Tibial nerve (tissue), 4 donors: ENCODE measurements at regions not wholly inside any gene's neighbourhood (a gene's known extent, or its start where the extent isn't known, plus 50 kb on each side); places are given as distances from the start of the nearest gene placed in this dataset.

Experiments
- DNase-seq, 2 donors: peaks; one replicate each; pipeline ENCODE4 v3.0.0-alpha.2; 2019; ENCODE audit warnings: low spot score in 2 of 2
- H3K27ac ChIP-seq, 4 donors: fragments of 200-600 bp; sonication (generic) in 3 of 4; one replicate each; pipeline ENCODE4 v1.5.1; 2017 to 2019; ENCODE audit warnings: mild to moderate bottlenecking in 1 of 4
- H3K27me3 ChIP-seq, 2 donors: fragments of 200-600 bp; sonication (generic) in 1 of 2; one replicate each; pipeline versions ENCODE4 v1.5.1 to v1.6.0; 2017 to 2019
- H3K36me3 ChIP-seq, 3 donors: fragments of 200-600 bp; sonication (generic); one replicate each; pipeline ENCODE4 v1.5.1; 2018 to 2019
- H3K4me1 ChIP-seq, 4 donors: fragments of 200-600 bp; sonication (generic) in 3 of 4; one replicate each; pipeline ENCODE4 v1.5.1; 2017 to 2019
- H3K4me3 ChIP-seq, 4 donors: fragments of 200-600 bp; sonication (generic) in 3 of 4; one replicate each; pipeline ENCODE4 v1.5.1; 2017 to 2019; ENCODE audit warnings: mild to moderate bottlenecking in 1 of 4, moderate library complexity in 1 of 4
- H3K9me3 ChIP-seq, 4 donors: fragments of 200-600 bp; sonication (generic) in 3 of 4; one replicate each; pipeline ENCODE4 v1.5.1; 2017 to 2019
- CTCF ChIP-seq, 5 experiments: fragments of 200-600 bp in 3 of 5; fragments of 450-650 bp in 2 of 5; sonication (generic) in 3 of 5; IDR thresholded peaks; one replicate each; pipeline ENCODE4 v1.5.1; 2016 to 2019; ENCODE audit warnings: antibody characterized with exemption in 5 of 5, mild to moderate bottlenecking in 3 of 5, moderate library complexity in 2 of 5
- EP300 ChIP-seq, 2 donors: sonication (generic); formaldehyde crosslinking; IDR thresholded peaks; one replicate each; pipeline ENCODE4 v1.6.1; 2017; ENCODE audit warnings: antibody characterized with exemption in 2 of 2, mild to moderate bottlenecking in 1 of 2
- POLR2A ChIP-seq, 2 donors: fragments of 450-650 bp; IDR thresholded peaks; one replicate each; pipeline ENCODE4 v1.6.1; 2017; ENCODE audit warnings: antibody characterized with exemption in 2 of 2, mild to moderate bottlenecking in 2 of 2, moderate library complexity in 2 of 2
- WGBS, 2 donors: methylation state at CpG; one replicate each; pipeline ENCODE4 v1.1.5; 2018; 5-methylcytosine and 5-hydroxymethylcytosine counted together

GRCh38 chr10:71008150-71008549 lies 119.8 kb upstream of the PCBD1 start:
- 84 to 85% methylated on average over 11 of the region's 11 CpGs for WGBS, 2 donors
- Histone ChIP-seq H3K36me3 (no peaks in the 10 kb centered on the region), H3K4me1 (no peaks in the 10 kb centered on the region), H3K9me3 (no peaks in the 10 kb centered on the region), H3K4me3 (no peak overlapping the region), H3K27me3 (peaks cover 0 to 7% of the 10 kb centered on the region in 2 donors), H3K27ac (no peak overlapping the region)
- TF ChIP-seq EP300 (IDR thresholded peaks at IDR 0.05) (no peak), CTCF (IDR thresholded peaks at IDR 0.05) (no peak), POLR2A (IDR thresholded peaks at IDR 0.05) (no peak)
- DNase-seq = no peak

GRCh38 chr10:71009126-71009525 lies 120.8 kb upstream of the PCBD1 start:
- Histone ChIP-seq H3K36me3 (no peaks in the 10 kb centered on the region), H3K27me3 (peaks cover 0 to 7% of the 10 kb centered on the region in 2 donors), H3K4me3 (no peak overlapping the region), H3K27ac (no peak overlapping the region), H3K4me1 (no peaks in the 10 kb centered on the region), H3K9me3 (no peaks in the 10 kb centered on the region)
- TF ChIP-seq POLR2A (IDR thresholded peaks at IDR 0.05) = no peak
- no peak for TF ChIP-seq CTCF (IDR thresholded peaks at IDR 0.05)
- TF ChIP-seq EP300 (IDR thresholded peaks at IDR 0.05) = no peak
- 54 to 66% methylated on average over 16 of the region's 16 CpGs for WGBS, 2 donors
- no peak for DNase-seq

GRCh38 chr10:71010730-71011129 lies 122.4 kb upstream of the PCBD1 start:
- H3K4me1 ChIP-seq = no peaks in the 10 kb centered on the region
- no peak overlapping the region for H3K4me3 ChIP-seq
- peaks cover 0 to 4% of the 10 kb centered on the region in 2 donors for H3K27me3 ChIP-seq
- H3K9me3 ChIP-seq = no peaks in the 10 kb centered on the region
- TF ChIP-seq POLR2A (IDR thresholded peaks at IDR 0.05) = no peak
- TF ChIP-seq CTCF (IDR thresholded peaks at IDR 0.05) = no peak
- TF ChIP-seq EP300 (IDR thresholded peaks at IDR 0.05) = no peak
- DNase-seq = no peak
- WGBS, 2 donors = 41 to 54% methylated on average over 4 of the region's 4 CpGs
- no peak overlapping the region for H3K27ac ChIP-seq
- H3K36me3 ChIP-seq = no peaks in the 10 kb centered on the region

- Histone ChIP-seq H3K27ac (no peak overlapping the region), H3K36me3 (no peaks in the 10 kb centered on the region), H3K27me3 (peaks cover 0 to 4% of the 10 kb centered on the region in 2 donors), H3K9me3 (no peaks in the 10 kb centered on the region), H3K4me1 (no peaks in the 10 kb centered on the region), H3K4me3 (no peak overlapping the region)
- DNase-seq = no peak
- 72 to 76% methylated on average over 3 of the region's 3 CpGs for WGBS, 2 donors
- no peak for TF ChIP-seq POLR2A (IDR thresholded peaks at IDR 0.05)
- TF ChIP-seq CTCF (IDR thresholded peaks at IDR 0.05) = no peak
- TF ChIP-seq EP300 (IDR thresholded peaks at IDR 0.05) = no peak
These were observed 122.8 kb upstream of the PCBD1 start for GRCh38 chr10:71011141-71011540.

GRCh38 chr10:71014021-71014805 lies 125.8 kb upstream of the PCBD1 start:
- peaks cover 0 to 4% of the 10 kb centered on the region in 2 donors for H3K27me3 ChIP-seq
- H3K4me1 ChIP-seq = no peaks in the 10 kb centered on the region
- H3K27ac ChIP-seq = no peak overlapping the region
- no peak for TF ChIP-seq EP300 (IDR thresholded peaks at IDR 0.05)
- TF ChIP-seq CTCF (IDR thresholded peaks at IDR 0.05) = no peak
- no peak for TF ChIP-seq POLR2A (IDR thresholded peaks at IDR 0.05)
- WGBS, 2 donors = 56 to 77% methylated on average over 6 to 8 of the region's 8 CpGs
- H3K36me3 ChIP-seq = no peaks in the 10 kb centered on the region
- DNase-seq = no peak
- no peak overlapping the region for H3K4me3 ChIP-seq
- no peaks in the 10 kb centered on the region for H3K9me3 ChIP-seq
